ENCODE measurements at regions not wholly inside any gene's neighbourhood (a gene's known extent, or its start where the extent isn't known, plus 50 kb on each side); places are given as distances from the start of the nearest gene placed in this dataset.
A peak's percentile ranks its signal among the peaks of the same experiment; 100 is the strongest.
"Not testable (repeated sequence)": the region's sequence is repeated elsewhere in the genome, so short reads cannot be mapped to it uniquely, and the experiment has no call there.

GRCh38 chr4:181130317-181130716, 1112.9 kb upstream of the TENM3 start:
- not testable (repeated sequence) for DNase-seq (ENCODE audit: low read depth)

GRCh38 chr4:181137351-181137750, 1105.9 kb upstream of the TENM3 start:
- DNase-seq (ENCODE audit: low read depth): no peak

- DNase-seq (ENCODE audit: low read depth): no peak
These were observed 1105.1 kb upstream of the TENM3 start for GRCh38 chr4:181138116-181138515.

GRCh38 chr4:181140037-181140603, 1103.1 kb upstream of the TENM3 start:
- DNase-seq (ENCODE audit: low read depth): no peak

GRCh38 chr4:181143250-181143854, 1099.8 kb upstream of the TENM3 start:
- DNase-seq (ENCODE audit: low read depth): peak; percentile 51

GRCh38 chr4:181146051-181146450, 1097.2 kb upstream of the TENM3 start:
- DNase-seq (ENCODE audit: low read depth): no peak

GRCh38 chr4:181147416-181147951, 1095.7 kb upstream of the TENM3 start:
- DNase-seq (ENCODE audit: low read depth): no peak

GRCh38 chr4:181148470-181148869, 1094.7 kb upstream of the TENM3 start:
- no peak for DNase-seq (ENCODE audit: low read depth)

GRCh38 chr4:181150191-181150590, 1093.0 kb upstream of the TENM3 start:
- no peak for DNase-seq (ENCODE audit: low read depth)

- no peak for DNase-seq (ENCODE audit: low read depth)
These were observed 1091.3 kb upstream of the TENM3 start for GRCh38 chr4:181151856-181152255.

- no peak for DNase-seq (ENCODE audit: low read depth)
These were observed 1085.6 kb upstream of the TENM3 start for GRCh38 chr4:181157647-181158046.

GRCh38 chr4:181158971-181159370, 1084.2 kb upstream of the TENM3 start:
- DNase-seq (ENCODE audit: low read depth): no peak

- no peak for DNase-seq (ENCODE audit: low read depth)
These were observed 1081.5 kb upstream of the TENM3 start for GRCh38 chr4:181161669-181162068.

- no peak for DNase-seq (ENCODE audit: low read depth)
These were observed 1080.9 kb upstream of the TENM3 start for GRCh38 chr4:181162266-181162665.

GRCh38 chr4:181162676-181163075, 1080.5 kb upstream of the TENM3 start:
- no peak for DNase-seq (ENCODE audit: low read depth)

GRCh38 chr4:181166742-181167399, 1076.3 kb upstream of the TENM3 start:
- no peak for DNase-seq (ENCODE audit: low read depth)

- DNase-seq (ENCODE audit: low read depth): no peak
These were observed 1075.0 kb upstream of the TENM3 start for GRCh38 chr4:181168011-181168805.

- no peak for DNase-seq (ENCODE audit: low read depth)
These were observed 1070.2 kb upstream of the TENM3 start for GRCh38 chr4:181173046-181173445.

GRCh38 chr4:181176306-181176705, 1066.9 kb upstream of the TENM3 start:
- DNase-seq (ENCODE audit: low read depth): peak; percentile 34

GRCh38 chr4:181181331-181181730, 1061.9 kb upstream of the TENM3 start:
- DNase-seq (ENCODE audit: low read depth): no peak

- no peak for DNase-seq (ENCODE audit: low read depth)
These were observed 1053.5 kb upstream of the TENM3 start for GRCh38 chr4:181189751-181190150.

GRCh38 chr4:181193131-181193930, 1049.9 kb upstream of the TENM3 start:
- DNase-seq (ENCODE audit: low read depth): no peak

All from HS-5 (cell line).